GM23338 (cell line): ENCODE measurements at regions not wholly inside any gene's neighbourhood (a gene's known extent, or its start where the extent isn't known, plus 50 kb on each side); places are given as distances from the start of the nearest gene placed in this dataset.

Experiments used
- ATAC-seq: fragments of 200-7000 bp; cut with Tn5 transposase; 3 replicates; pipeline ENCODE4 v1.9.1; 2020
- DNase-seq: peaks from one replicate; pipeline ENCODE4 v3.0.0-alpha.2; 2015; ENCODE audit warnings: low spot score
- H2AFZ ChIP-seq: fragments of 200-600 bp; sonication (generic); 2 replicates; pipeline ENCODE4 v1.8.0; 2016; ENCODE audit warnings: antibody characterized with exemption, mild to moderate bottlenecking, moderate library complexity
- H3F3A ChIP-seq: fragments of 200-600 bp; sonication (generic); replicated peaks from 2 replicates; pipeline ENCODE4 v1.8.0; 2017; ENCODE audit warnings: antibody characterized with exemption, mixed run types, low read depth
- H3K27ac ChIP-seq: fragments of 200-600 bp; sonication (generic); 2 replicates; pipeline ENCODE4 v1.6.1; 2016; ENCODE audit warnings: low read depth
- H3K27me3 ChIP-seq: fragments of 200-600 bp; sonication (generic); 2 replicates; pipeline ENCODE4 v1.8.0; 2016; ENCODE audit warnings: mild to moderate bottlenecking, mixed run types, moderate library complexity; ENCODE audit not compliant: insufficient read depth
- H3K36me3 ChIP-seq: fragments of 200-600 bp; sonication (generic); 2 replicates; pipeline ENCODE4 v1.8.0; 2016; ENCODE audit warnings: mild to moderate bottlenecking; ENCODE audit not compliant: insufficient read depth
- H3K4me1 ChIP-seq: fragments of 200-600 bp; sonication (generic); 2 replicates; pipeline ENCODE4 v1.8.0; 2016; ENCODE audit warnings: mild to moderate bottlenecking, moderate library complexity; ENCODE audit not compliant: insufficient read depth
- H3K4me2 ChIP-seq: fragments of 200-600 bp; sonication (generic); 2 replicates; pipeline ENCODE4 v1.7.1; 2017; ENCODE audit warnings: mixed run types
- H3K4me3 ChIP-seq: fragments of 200-600 bp; sonication (generic); 2 replicates; pipeline ENCODE4 v1.6.1; 2016; ENCODE audit warnings: mixed run types
- H3K79me2 ChIP-seq: fragments of 200-600 bp; sonication (generic); replicated peaks from 2 replicates; pipeline ENCODE4 v1.8.0; 2017; ENCODE audit warnings: mild to moderate bottlenecking; ENCODE audit not compliant: insufficient read depth
- H3K9me2 ChIP-seq: fragments of 200-600 bp; sonication (generic); 2 replicates; pipeline ENCODE4 v1.8.0; 2017; ENCODE audit not compliant: insufficient read depth
- H4K20me1 ChIP-seq: fragments of 200-600 bp; sonication (generic); replicated peaks from 2 replicates; pipeline ENCODE4 v1.8.0; 2017; ENCODE audit warnings: mild to moderate bottlenecking; ENCODE audit not compliant: insufficient read depth
- H3K27ac Mint-ChIP-seq: 2 replicates; pipeline ENCODE4 v1.8.0; 2020; ENCODE audit warnings: inconsistent platforms, mild to moderate bottlenecking, moderate library complexity, mixed read lengths
- H3K27me3 Mint-ChIP-seq: 3 replicates; pipeline ENCODE4 v1.8.0; 2022; ENCODE audit warnings: low read depth, mild to moderate bottlenecking, moderate library complexity, mixed read lengths, inconsistent platforms; ENCODE audit not compliant: insufficient read depth, poor library complexity
- H3K36me3 Mint-ChIP-seq: 3 replicates; pipeline ENCODE4 v1.8.0; 2021; ENCODE audit warnings: low read depth, mild to moderate bottlenecking, inconsistent platforms, moderate library complexity, mixed read lengths
- H3K4me1 Mint-ChIP-seq: 3 replicates; pipeline ENCODE4 v1.8.0; 2020; ENCODE audit warnings: mild to moderate bottlenecking, inconsistent platforms, mixed read lengths
- H3K4me3 Mint-ChIP-seq: 3 replicates; pipeline ENCODE4 v1.8.0; 2021; ENCODE audit warnings: moderate library complexity, mild to moderate bottlenecking, inconsistent platforms, mixed read lengths
- H3K9me3 Mint-ChIP-seq: 3 replicates; pipeline ENCODE4 v1.8.0; 2020; ENCODE audit warnings: moderate library complexity, mild to moderate bottlenecking, inconsistent platforms, mixed read lengths
- CREB1 ChIP-seq: fragments of 250-450 bp; sonication (Bioruptor Pico); IDR thresholded peaks from 2 replicates; pipeline ENCODE4 v1.5.0; 2020; ENCODE audit warnings: low read depth, mild to moderate bottlenecking, moderate library complexity
- EZH2 ChIP-seq: fragments of 200-600 bp; sonication (generic); IDR thresholded peaks from one replicate; pipeline ENCODE4 v1.8.0; 2017; ENCODE audit warnings: antibody characterized with exemption, mild to moderate bottlenecking, low read depth; ENCODE audit not compliant: unreplicated experiment
- EZH2phosphoT487 ChIP-seq: fragments of 200-600 bp; sonication (generic); IDR thresholded peaks from one replicate; pipeline ENCODE4 v1.8.1; 2018; ENCODE audit warnings: antibody characterized with exemption; ENCODE audit not compliant: unreplicated experiment
- NANOG ChIP-seq: IDR thresholded peaks from 2 replicates; pipeline ENCODE4 v1.6.1; 2016; ENCODE audit warnings: antibody characterized with exemption, borderline replicate concordance
- POLR2AphosphoS5 ChIP-seq: IDR thresholded peaks from 2 replicates; pipeline ENCODE4 v1.6.1; 2016; ENCODE audit warnings: antibody characterized with exemption, low read depth
- REST ChIP-seq: IDR thresholded peaks from one replicate; pipeline ENCODE4 v1.6.1; 2018; ENCODE audit warnings: antibody characterized with exemption; ENCODE audit not compliant: unreplicated experiment
- STAT1 ChIP-seq: IDR thresholded peaks from one replicate; pipeline ENCODE4 v1.6.1; 2016; ENCODE audit warnings: antibody characterized with exemption; ENCODE audit not compliant: unreplicated experiment
- ZNF114 ChIP-seq: fragments of 250-450 bp; sonication (Bioruptor Pico); IDR thresholded peaks from 2 replicates; pipeline ENCODE4 v1.5.0; 2020; ENCODE audit warnings: mild to moderate bottlenecking, moderate library complexity
- ZNF331 ChIP-seq: fragments of 250-450 bp; sonication (Bioruptor Pico); IDR thresholded peaks from 2 replicates; pipeline ENCODE4 v1.5.0; 2020; ENCODE audit warnings: low read depth, mild to moderate bottlenecking, moderate library complexity
- ZNF462 ChIP-seq: fragments of 250-450 bp; sonication (Bioruptor Pico); IDR thresholded peaks from 2 replicates; pipeline ENCODE4 v1.5.0; 2020; ENCODE audit warnings: mild to moderate bottlenecking, moderate library complexity
- TF ChIP-seq, protein P1 (sequence below), 2 experiments: fragments of 200-600 bp in 1 of 2; sonication (generic) in 1 of 2; conservative IDR thresholded peaks; 2 replicates each; pipeline versions ENCODE4 v1.5.1 to v1.6.1; 2016 to 2017; ENCODE audit warnings: antibody characterized with exemption in 2 of 2, low read depth in 2 of 2, mild to moderate bottlenecking in 2 of 2, moderate library complexity in 1 of 2

GRCh38 chr18:66103550-66103949 is 352.7 kb downstream of the CDH7 start:
- Mint-ChIP-seq H3K36me3 (no peaks in the 10 kb centered on the region), H3K9me3 (no peaks in the 10 kb centered on the region), H3K4me3 (no peak overlapping the region), H3K4me1 (peaks cover 14% of the 10 kb centered on the region), H3K27me3 (no peaks in the 10 kb centered on the region), H3K27ac (no peak overlapping the region)
- Histone ChIP-seq H3F3A (no peaks in the 10 kb centered on the region), H3K9me2 (no peaks in the 10 kb centered on the region), H2AFZ (no peak overlapping the region), H3K4me3 (no peak overlapping the region), H3K4me1 (peaks cover 12% of the 10 kb centered on the region; the same call in 1 of the 2 replicates), H3K27me3 (no peaks in the 10 kb centered on the region), H3K79me2 (no peaks in the 10 kb centered on the region), H3K36me3 (no peaks in the 10 kb centered on the region), H4K20me1 (no peaks in the 10 kb centered on the region), H3K27ac (no peak overlapping the region), H3K4me2 (no peak overlapping the region)
- ATAC-seq: no peak
- DNase-seq: no peak
- TF ChIP-seq NANOG (no peak), STAT1 (no peak), CREB1 (CRISPR knock-in tag) (no peak), ZNF114 (CRISPR knock-in tag) (no peak)

DNA sequence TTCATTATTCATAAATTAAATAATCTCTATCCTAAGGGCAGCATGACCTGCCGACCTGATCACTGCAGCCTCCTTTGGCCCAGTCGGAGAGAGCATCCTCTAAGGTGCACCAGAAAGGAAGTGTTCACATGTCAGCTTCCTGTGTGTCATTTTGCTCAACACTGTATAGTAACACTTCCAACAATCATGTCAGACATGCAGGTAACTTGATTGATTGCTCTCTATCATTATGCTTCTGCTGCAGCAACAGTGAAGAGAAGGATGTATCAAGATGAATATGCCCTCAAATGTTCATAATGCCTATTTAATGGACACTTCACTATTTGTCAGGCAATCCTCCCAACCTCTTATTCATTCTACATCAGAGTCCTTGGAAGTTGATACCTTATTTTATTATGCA is 332.3 kb downstream of the CDH7 start:
- H3K27ac ChIP-seq: no peak overlapping the region
- H3K4me2 ChIP-seq: no peak overlapping the region
- H3K4me1 Mint-ChIP-seq: peaks cover 12% of the 10 kb centered on the region; the same call in 2 of the 3 replicates
- no peak overlapping the region for H3K27ac Mint-ChIP-seq
- H3K27me3 Mint-ChIP-seq: no peaks in the 10 kb centered on the region
- H4K20me1 ChIP-seq: no peaks in the 10 kb centered on the region
- H3K36me3 Mint-ChIP-seq: no peaks in the 10 kb centered on the region
- H3K9me2 ChIP-seq: no peaks in the 10 kb centered on the region
- H3K27me3 ChIP-seq: no peaks in the 10 kb centered on the region
- ATAC-seq (no peak), DNase-seq (no peak)
- H3K36me3 ChIP-seq: no peaks in the 10 kb centered on the region
- H3K4me1 ChIP-seq: peaks cover 14% of the 10 kb centered on the region; the same call in 1 of the 2 replicates
- no peaks in the 10 kb centered on the region for H3K9me3 Mint-ChIP-seq
- H3K79me2 ChIP-seq: no peaks in the 10 kb centered on the region
- H3K4me3 ChIP-seq: no peak overlapping the region
- no peak overlapping the region for H3K4me3 Mint-ChIP-seq
- H3F3A ChIP-seq: no peaks in the 10 kb centered on the region
- no peak overlapping the region for H2AFZ ChIP-seq
- TF ChIP-seq, protein P1, sequence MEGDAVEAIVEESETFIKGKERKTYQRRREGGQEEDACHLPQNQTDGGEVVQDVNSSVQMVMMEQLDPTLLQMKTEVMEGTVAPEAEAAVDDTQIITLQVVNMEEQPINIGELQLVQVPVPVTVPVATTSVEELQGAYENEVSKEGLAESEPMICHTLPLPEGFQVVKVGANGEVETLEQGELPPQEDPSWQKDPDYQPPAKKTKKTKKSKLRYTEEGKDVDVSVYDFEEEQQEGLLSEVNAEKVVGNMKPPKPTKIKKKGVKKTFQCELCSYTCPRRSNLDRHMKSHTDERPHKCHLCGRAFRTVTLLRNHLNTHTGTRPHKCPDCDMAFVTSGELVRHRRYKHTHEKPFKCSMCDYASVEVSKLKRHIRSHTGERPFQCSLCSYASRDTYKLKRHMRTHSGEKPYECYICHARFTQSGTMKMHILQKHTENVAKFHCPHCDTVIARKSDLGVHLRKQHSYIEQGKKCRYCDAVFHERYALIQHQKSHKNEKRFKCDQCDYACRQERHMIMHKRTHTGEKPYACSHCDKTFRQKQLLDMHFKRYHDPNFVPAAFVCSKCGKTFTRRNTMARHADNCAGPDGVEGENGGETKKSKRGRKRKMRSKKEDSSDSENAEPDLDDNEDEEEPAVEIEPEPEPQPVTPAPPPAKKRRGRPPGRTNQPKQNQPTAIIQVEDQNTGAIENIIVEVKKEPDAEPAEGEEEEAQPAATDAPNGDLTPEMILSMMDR (conservative IDR thresholded peaks at IDR 0.05; ENCODE audit: low read depth in 2 of 2): no peak
- TF ChIP-seq REST (no peak), EZH2phosphoT487 (no peak), ZNF114 (CRISPR knock-in tag) (no peak), CREB1 (CRISPR knock-in tag) (no peak), STAT1 (no peak), ZNF331 (CRISPR knock-in tag) (no peak), NANOG (no peak), ZNF462 (CRISPR knock-in tag) (no peak), POLR2AphosphoS5 (no peak), EZH2 (no peak)
